ENCODE measurements at regions not wholly inside any gene's neighbourhood (a gene's known extent, or its start where the extent isn't known, plus 50 kb on each side); places are given as distances from the start of the nearest gene placed in this dataset.

- TF ChIP-seq, protein P1, sequence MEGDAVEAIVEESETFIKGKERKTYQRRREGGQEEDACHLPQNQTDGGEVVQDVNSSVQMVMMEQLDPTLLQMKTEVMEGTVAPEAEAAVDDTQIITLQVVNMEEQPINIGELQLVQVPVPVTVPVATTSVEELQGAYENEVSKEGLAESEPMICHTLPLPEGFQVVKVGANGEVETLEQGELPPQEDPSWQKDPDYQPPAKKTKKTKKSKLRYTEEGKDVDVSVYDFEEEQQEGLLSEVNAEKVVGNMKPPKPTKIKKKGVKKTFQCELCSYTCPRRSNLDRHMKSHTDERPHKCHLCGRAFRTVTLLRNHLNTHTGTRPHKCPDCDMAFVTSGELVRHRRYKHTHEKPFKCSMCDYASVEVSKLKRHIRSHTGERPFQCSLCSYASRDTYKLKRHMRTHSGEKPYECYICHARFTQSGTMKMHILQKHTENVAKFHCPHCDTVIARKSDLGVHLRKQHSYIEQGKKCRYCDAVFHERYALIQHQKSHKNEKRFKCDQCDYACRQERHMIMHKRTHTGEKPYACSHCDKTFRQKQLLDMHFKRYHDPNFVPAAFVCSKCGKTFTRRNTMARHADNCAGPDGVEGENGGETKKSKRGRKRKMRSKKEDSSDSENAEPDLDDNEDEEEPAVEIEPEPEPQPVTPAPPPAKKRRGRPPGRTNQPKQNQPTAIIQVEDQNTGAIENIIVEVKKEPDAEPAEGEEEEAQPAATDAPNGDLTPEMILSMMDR (IDR thresholded peaks at IDR 0.05), result no peak
- TF ChIP-seq EZH2 (IDR thresholded peaks at IDR 0.05), result no peak
These were observed 71.7 kb upstream of the ZMYND8 start for GRCh38 chr20:47428164-47428563.

Measured in neural progenitor cell (in vitro differentiated cells).